ENCODE measurements at regions not wholly inside any gene's neighbourhood (a gene's known extent, or its start where the extent isn't known, plus 50 kb on each side); places are given as distances from the start of the nearest gene placed in this dataset.
"Not testable (repeated sequence)": the region's sequence is repeated elsewhere in the genome, so short reads cannot be mapped to it uniquely, and the experiment has no call there.

- FAIRE-seq (no peak), DNase-seq (ENCODE audit: insufficient read length, low spot score) (no peak)
Observed at GRCh38 chr6:144928847-144929246, 643.7 kb downstream of the UTRN start.

DNA sequence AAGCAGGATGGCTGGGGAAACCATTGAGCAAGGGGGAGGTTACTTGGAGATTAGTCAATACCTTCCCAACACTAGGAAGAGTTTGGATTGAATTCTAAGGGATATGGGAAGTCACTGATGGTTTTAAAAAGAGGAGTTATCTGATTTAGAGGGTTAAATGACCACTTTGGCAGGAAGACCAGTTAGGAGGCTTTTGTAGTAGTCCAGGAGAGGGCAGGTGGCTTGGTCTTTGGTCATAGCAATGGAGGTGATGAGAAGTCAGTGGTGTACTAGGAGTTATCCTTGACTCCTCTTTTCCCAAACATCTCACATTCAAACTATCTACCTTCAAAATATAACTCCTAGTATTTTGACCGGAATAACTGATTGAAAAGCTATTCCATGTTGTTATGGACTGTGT is 644.1 kb downstream of the UTRN start:
- FAIRE-seq (no peak), DNase-seq (ENCODE audit: insufficient read length, low spot score) (no peak)

DNA sequence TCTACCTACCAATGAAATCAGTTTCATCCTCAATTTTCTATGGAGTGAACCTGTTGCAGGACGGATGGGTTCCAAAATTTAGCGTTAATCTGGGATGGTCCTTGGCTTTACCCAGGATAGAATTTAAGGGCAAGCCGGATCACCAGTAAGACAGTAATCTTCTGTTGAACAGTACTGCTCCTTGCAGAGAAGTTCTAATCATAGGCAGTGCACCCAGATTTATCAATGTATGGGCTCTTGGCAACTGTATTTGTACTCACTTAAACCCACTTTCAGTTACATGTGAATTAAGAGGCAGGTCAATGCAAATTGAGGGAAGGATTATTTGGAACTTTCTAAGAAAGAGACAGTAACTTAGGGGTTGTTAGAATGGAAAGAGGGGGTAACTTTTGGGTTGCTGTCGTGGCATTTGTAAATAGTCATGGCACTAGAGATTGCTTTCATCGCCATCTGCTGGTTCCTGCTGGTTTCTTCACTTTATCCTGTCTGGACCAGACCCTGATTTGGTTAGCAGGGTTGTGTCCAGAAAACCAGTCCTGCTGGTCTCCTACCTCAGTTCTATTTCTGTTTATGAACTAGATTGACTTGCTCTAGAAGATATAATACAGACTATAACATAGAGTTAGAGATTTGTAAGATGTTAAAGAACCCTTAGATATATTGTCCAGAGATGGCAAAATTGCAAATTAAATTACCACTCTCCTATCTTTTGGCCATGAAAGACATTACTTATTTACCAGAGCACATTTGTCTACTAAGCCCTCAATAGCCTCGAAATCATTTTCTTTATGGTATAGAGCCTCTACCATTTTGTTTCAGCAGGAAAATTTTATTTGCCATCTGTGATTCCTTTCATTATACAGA is 646.3 kb downstream of the UTRN start:
- DNase-seq (ENCODE audit: insufficient read length, low spot score) = no peak
- FAIRE-seq = no peak

DNA sequence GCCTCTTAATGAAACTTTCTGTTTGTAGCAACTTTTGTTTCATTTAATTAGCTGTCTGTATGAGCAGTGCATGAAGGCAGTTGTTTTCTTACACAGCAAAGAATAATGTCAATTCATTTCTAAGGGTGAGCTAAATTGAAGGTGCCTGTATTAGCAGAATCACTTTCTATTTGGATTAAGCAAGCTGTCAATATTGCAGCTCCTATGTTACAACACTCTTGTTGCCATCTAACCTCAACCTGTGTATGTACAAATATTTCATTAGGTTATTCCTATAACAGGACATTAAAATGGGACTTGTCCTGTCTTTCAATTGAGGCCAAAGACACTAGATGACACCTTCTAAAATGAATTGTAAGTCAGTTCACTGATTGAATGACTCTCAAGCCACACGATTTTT is 647.5 kb downstream of the UTRN start:
- FAIRE-seq = no peak
- no peak for DNase-seq (ENCODE audit: insufficient read length, low spot score)

GRCh38 chr6:144935181-144935580 is 650.0 kb downstream of the UTRN start:
- FAIRE-seq (no peak), DNase-seq (ENCODE audit: insufficient read length, low spot score) (no peak)

GRCh38 chr6:144935661-144936060 is 650.5 kb downstream of the UTRN start:
- FAIRE-seq = no peak
- DNase-seq (ENCODE audit: insufficient read length, low spot score) = no peak

DNA sequence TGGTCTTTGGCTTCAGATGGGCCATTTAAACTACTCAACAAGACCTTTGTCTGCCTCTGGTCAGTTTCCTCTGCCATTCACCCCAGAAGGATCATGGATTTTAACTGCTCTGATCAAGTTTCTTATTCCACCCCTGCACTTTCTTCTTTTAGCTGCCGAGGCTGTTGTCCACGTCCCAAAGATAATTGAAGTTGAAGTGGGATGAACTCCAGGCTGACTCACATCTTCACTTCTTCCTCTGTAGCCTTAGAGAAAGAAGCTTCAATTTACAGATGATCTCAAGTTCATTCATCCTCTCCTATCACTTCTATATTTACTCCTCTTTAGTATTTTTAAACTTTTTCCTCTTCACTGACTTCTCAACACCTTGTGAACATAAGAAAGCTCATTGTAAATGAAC is 651.6 kb downstream of the UTRN start:
- no peak for FAIRE-seq
- no peak for DNase-seq (ENCODE audit: insufficient read length, low spot score)

GRCh38 chr6:144939921-144940320 is 654.8 kb downstream of the UTRN start:
- DNase-seq (ENCODE audit: insufficient read length, low spot score) = no peak
- no peak for FAIRE-seq

DNA sequence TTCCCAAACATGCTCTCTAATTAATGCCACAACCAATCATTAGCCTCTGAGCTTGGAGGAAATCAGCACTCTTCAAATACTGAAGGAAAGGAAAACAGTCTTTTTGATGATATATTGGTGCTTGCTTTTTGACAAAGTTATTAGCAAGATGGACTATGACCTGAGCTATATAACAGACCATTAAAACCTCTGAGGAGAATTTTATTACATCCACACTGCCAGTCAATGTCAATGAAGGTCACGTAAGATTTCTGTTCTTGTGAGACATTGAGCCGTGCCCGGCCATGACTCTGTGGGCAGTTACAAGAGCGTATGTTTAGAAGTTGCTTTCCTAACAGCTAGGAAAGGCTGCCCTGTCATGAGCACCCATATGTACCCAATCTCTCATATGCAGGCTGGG is 659.0 kb downstream of the UTRN start:
- no peak for FAIRE-seq

GRCh38 chr6:144947398-144947976 is 662.4 kb downstream of the UTRN start:
- DNase-seq (ENCODE audit: insufficient read length, low spot score) (no peak), FAIRE-seq (no peak)

More for the DNA sequence above, 659.0 kb downstream of the UTRN start:
- DNase-seq (ENCODE audit: insufficient read length, low spot score) = no peak

DNA sequence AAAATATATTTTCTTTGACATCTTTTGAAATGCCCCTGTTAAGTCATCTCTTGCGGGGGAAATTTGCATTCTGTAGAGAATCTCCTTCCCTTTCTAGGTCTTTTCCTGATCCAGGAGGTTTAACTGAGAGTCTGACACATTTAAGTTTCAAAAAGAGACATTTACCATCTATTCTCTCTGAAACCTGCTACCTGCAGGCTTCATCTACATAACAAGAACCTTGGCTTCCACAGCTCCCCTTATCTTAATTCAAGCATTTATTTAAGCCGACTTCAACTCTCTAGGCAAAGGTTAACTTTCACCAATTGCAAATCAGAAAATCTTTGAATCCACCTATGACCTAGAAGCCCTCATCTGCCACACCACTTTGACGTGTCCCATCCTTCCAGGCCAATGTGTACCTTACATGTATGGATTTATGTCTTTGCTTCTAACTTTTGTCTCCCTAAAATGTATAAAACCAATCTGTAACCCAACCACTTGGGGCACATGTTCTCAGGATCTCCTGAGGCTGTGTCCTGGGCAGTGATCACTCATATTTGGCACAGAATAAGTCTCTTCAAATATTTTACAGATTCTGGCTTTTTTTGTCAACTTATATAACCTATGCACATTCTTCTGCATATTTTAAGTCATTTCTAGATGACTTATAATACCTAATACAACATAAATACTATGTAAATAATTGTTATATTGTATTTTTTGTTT is 666.7 kb downstream of the UTRN start:
- no peak for DNase-seq (ENCODE audit: insufficient read length, low spot score)
- no peak for FAIRE-seq

DNA sequence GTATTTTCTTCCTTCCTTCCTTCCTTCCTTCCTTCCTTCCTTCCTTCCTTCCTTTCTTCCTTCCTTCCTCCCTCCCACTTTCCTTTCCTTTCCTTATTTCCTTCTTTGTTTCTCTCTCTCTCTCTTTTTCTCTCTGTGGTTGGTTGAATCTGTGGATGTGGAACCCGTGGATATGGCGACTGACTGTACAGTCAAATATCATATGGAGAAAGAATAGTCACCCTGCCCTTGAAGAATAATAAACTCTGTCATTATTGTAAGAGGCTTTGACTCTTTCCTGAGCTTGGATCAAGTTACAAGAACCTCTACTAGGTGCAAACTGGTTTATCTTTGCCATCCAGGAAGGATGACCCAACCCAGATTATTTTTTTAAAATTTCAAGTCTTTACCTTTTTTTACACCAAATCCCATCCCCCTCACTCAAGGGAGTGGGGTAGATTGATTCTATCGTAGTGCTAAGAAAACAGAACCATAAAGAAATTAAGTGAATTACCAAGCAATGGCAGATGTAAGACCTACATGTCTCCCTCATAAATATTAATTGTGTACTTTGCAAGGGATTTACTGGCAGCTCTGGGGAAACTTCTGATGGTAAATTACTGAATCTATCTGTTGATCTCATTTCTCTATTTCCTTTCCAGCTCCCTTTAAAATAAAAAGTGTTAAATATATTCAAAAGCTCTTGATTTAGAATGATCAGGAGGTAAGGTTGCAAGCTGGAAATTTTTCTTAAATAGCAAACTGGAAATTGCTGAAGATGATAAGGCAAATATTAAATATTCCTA is 667.5 kb downstream of the UTRN start:
- FAIRE-seq (no peak), DNase-seq (ENCODE audit: insufficient read length, low spot score) (no peak)

- no peak for FAIRE-seq
- peak; percentile 26 for DNase-seq (ENCODE audit: insufficient read length, low spot score)
Observed at GRCh38 chr6:144953552-144954240, 668.6 kb downstream of the UTRN start.

- peak; percentile 72 for FAIRE-seq
Observed at GRCh38 chr6:144954241-144954556, 669.1 kb downstream of the UTRN start.

DNA sequence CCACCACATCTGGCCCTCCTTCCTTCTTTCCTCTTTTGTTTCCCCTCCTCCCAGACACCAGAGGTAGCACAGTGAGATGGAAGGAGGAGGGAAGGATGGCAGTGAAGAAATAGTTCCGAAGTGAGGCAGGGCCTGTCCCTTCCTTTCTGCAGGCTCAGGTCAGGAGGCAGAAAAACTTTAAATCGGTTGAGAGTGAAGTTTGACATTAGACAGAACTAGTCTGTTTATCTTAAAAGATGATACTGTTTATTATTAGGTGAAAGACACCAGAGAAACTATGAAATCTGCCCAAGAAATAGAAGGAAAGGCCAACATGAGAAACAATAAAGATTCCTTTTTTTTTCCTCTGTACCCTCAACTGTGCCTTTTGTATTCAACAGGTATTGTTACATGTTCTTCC is 670.3 kb downstream of the UTRN start:
- no peak for FAIRE-seq
- no peak for DNase-seq (ENCODE audit: insufficient read length, low spot score)

More at GRCh38 chr6:144954241-144954556, 669.1 kb downstream of the UTRN start:
- no peak for DNase-seq (ENCODE audit: insufficient read length, low spot score)

DNA sequence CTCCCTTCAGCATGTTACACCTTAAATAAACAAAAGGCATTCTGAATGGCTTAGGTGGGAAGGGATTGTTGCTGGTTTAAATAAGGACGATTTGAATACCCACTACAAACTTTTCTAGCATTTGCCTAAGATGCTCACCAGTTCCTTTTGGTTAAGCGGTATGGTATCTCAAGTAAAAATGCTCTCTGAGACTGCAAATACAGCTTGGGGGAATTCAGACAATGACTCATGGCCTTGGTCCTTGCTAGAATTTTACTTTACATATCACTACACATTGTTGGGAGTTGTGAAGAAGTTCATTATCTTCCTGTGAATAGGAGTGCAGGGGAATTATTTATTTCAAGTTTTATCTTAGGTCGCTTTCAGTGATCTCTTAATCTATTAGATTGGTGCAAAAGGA is 670.7 kb downstream of the UTRN start:
- DNase-seq (ENCODE audit: insufficient read length, low spot score) (no peak), FAIRE-seq (no peak)

DNA sequence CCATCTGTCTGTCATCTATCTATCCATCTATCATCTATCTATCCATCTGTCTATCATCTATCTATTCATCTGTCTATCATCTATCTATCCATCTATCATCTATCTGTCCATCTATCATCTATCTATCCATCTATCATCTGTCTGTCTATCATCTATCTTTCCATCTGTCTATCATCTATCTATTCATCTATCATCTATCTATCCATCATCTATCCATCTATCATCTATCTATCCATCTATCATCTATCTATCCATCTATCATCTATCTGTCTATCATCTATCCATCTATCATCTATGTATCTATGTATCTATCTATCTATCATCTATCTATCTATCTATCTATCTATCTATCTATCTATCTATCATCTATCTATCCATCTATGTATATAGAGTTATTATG is 671.6 kb downstream of the UTRN start:
- DNase-seq (ENCODE audit: insufficient read length, low spot score) = not testable (repeated sequence)
- FAIRE-seq = peak; percentile 23

- no peak for FAIRE-seq
Observed at GRCh38 chr6:144957236-144957937, 672.3 kb downstream of the UTRN start.

GRCh38 chr6:144969154-144969553 is 684.0 kb downstream of the UTRN start:
- DNase-seq (ENCODE audit: insufficient read length, low spot score) (no peak), FAIRE-seq (no peak)

More at GRCh38 chr6:144957236-144957937, 672.3 kb downstream of the UTRN start:
- DNase-seq (ENCODE audit: insufficient read length, low spot score) = no peak

Data from HTR-8/SVneo (cell line).